Uterus (tissue), 2 donors: ENCODE measurements at regions not wholly inside any gene's neighbourhood (a gene's known extent, or its start where the extent isn't known, plus 50 kb on each side); places are given as distances from the start of the nearest gene placed in this dataset.

Experiments
- CTCF ChIP-seq, 4 experiments: fragments of 200-600 bp in 2 of 4; fragments of 450-650 bp in 2 of 4; sonication (generic) in 2 of 4; IDR thresholded peaks; one replicate each; pipeline ENCODE4 v1.5.1; 2016 to 2019; ENCODE audit warnings: antibody characterized with exemption in 4 of 4, mild to moderate bottlenecking in 2 of 4, moderate library complexity in 1 of 4
- POLR2A ChIP-seq, 2 donors: fragments of 450-650 bp; IDR thresholded peaks; one replicate each; pipeline ENCODE4 v1.6.1; 2016; ENCODE audit warnings: antibody characterized with exemption in 2 of 2, mild to moderate bottlenecking in 1 of 2, moderate library complexity in 1 of 2

- TF ChIP-seq CTCF (IDR thresholded peaks at IDR 0.05) (no peak), POLR2A (IDR thresholded peaks at IDR 0.05) (no peak)
Measured at GRCh38 chr2:176464886-176465564, 195.8 kb downstream of the MTX2 start.
